ENCODE measurements at regions not wholly inside any gene's neighbourhood (a gene's known extent, or its start where the extent isn't known, plus 50 kb on each side); places are given as distances from the start of the nearest gene placed in this dataset.

- Histone ChIP-seq H3K4ac (ENCODE audit: low read length) (no peak overlapping the region), H4K91ac (ENCODE audit: low read depth, low read length, poor library complexity) (no peak overlapping the region), H3K27me3 (ENCODE audit: control insufficient read depth in 3 of 3, insufficient read depth in 3 of 3, low read depth in 1 of 3, low read length in 3 of 3) (no peaks in the 10 kb centered on the region), H3K23ac (ENCODE audit: low read depth, low read length, poor library complexity) (peak overlapping the region; percentile 25), H3K18ac (ENCODE audit: low read length) (no peak overlapping the region), H4K8ac (ENCODE audit: low read depth, low read length) (no peak overlapping the region), H2BK12ac (ENCODE audit: low read length) (no peak overlapping the region), H2BK120ac (ENCODE audit: low read depth, low read length) (no peak overlapping the region), H3K27ac (replicated peaks; ENCODE audit: low read length) (no peak overlapping the region), H3K4me3 (ENCODE audit: low read length in 2 of 2) (no peak overlapping the region), H2BK15ac (ENCODE audit: low read length) (no peak overlapping the region), H3K4me2 (ENCODE audit: insufficient read depth, low read length, poor library complexity, severe bottlenecking) (no peak overlapping the region), H2AK5ac (ENCODE audit: low read depth, low read length) (no peak overlapping the region), H3K36me3 (replicated peaks in 1 of 2; ENCODE audit: control insufficient read depth in 2 of 2, insufficient read depth in 2 of 2, low read length in 2 of 2) (no peaks in the 10 kb centered on the region), H2BK5ac (ENCODE audit: low read length) (no peak overlapping the region), H3K79me1 (ENCODE audit: low read depth, low read length) (no peaks in the 10 kb centered on the region), H3K14ac (ENCODE audit: low read length) (no peak overlapping the region), H3K4me1 (ENCODE audit: control insufficient read depth in 2 of 2, insufficient read depth in 1 of 2, low read depth in 1 of 2, low read length in 2 of 2) (peaks cover 0 to 2% of the 10 kb centered on the region in 2 donors), H3K9me3 (replicated peaks in 1 of 2; ENCODE audit: control insufficient read depth in 2 of 2, insufficient read depth in 1 of 2, low read depth in 1 of 2, low read length in 2 of 2) (peaks cover 0 to 3% of the 10 kb centered on the region in 2 donors), H3K9ac (ENCODE audit: low read depth, low read length, poor library complexity) (no peak overlapping the region), H2AFZ (ENCODE audit: low read length) (no peak overlapping the region)
- DNase-seq (ENCODE audit: low spot score): no peak
- no CpG with 5 or more reads among the region's 2 CpGs for WGBS, 2 donors (ENCODE audit: extremely low coverage in 2 of 2, insufficient read length in 2 of 2, insufficient replicate concordance in 1 of 2)
Measured at GRCh38 chr11:112637076-112637475, 324.1 kb upstream of the NCAM1 start.

DNA sequence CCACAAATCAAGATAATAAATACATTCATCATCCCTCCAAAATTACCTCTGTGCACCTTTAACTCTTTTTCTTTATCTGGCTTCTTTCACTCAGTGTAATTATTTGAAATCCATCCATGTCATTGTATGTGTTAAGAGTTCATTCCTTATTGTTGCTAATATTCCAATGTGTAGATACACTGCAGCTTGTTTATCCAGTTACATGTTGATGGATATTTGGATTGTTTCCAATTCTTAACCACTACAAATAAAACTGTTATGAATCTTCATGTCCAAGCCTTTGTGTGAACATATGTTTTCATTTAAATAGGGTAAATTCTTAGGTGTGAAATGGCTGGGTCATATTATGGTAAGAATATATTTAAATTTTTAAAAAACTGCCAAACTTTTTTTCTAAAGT, 323.3 kb upstream of the NCAM1 start:
- Histone ChIP-seq H2AFZ (ENCODE audit: low read length) (no peak overlapping the region), H3K14ac (ENCODE audit: low read length) (no peak overlapping the region), H2AK5ac (ENCODE audit: low read depth, low read length) (no peak overlapping the region), H3K27me3 (ENCODE audit: control insufficient read depth in 3 of 3, insufficient read depth in 3 of 3, low read depth in 1 of 3, low read length in 3 of 3) (no peaks in the 10 kb centered on the region), H3K18ac (ENCODE audit: low read length) (no peak overlapping the region), H3K4ac (ENCODE audit: low read length) (no peak overlapping the region), H3K36me3 (replicated peaks in 1 of 2; ENCODE audit: control insufficient read depth in 2 of 2, insufficient read depth in 2 of 2, low read length in 2 of 2) (no peaks in the 10 kb centered on the region), H3K9me3 (replicated peaks in 1 of 2; ENCODE audit: control insufficient read depth in 2 of 2, insufficient read depth in 1 of 2, low read depth in 1 of 2, low read length in 2 of 2) (peaks cover 0 to 3% of the 10 kb centered on the region in 2 donors), H2BK15ac (ENCODE audit: low read length) (no peak overlapping the region), H3K79me1 (ENCODE audit: low read depth, low read length) (no peaks in the 10 kb centered on the region), H2BK5ac (ENCODE audit: low read length) (no peak overlapping the region), H3K4me3 (ENCODE audit: low read length in 2 of 2) (no peak overlapping the region), H3K4me1 (ENCODE audit: control insufficient read depth in 2 of 2, insufficient read depth in 1 of 2, low read depth in 1 of 2, low read length in 2 of 2) (peaks cover 0 to 2% of the 10 kb centered on the region in 2 donors), H4K8ac (ENCODE audit: low read depth, low read length) (no peak overlapping the region), H3K27ac (replicated peaks; ENCODE audit: low read length) (no peak overlapping the region), H3K23ac (ENCODE audit: low read depth, low read length, poor library complexity) (no peak overlapping the region), H3K4me2 (ENCODE audit: insufficient read depth, low read length, poor library complexity, severe bottlenecking) (no peak overlapping the region), H3K9ac (ENCODE audit: low read depth, low read length, poor library complexity) (no peak overlapping the region), H4K91ac (ENCODE audit: low read depth, low read length, poor library complexity) (no peak overlapping the region), H2BK120ac (ENCODE audit: low read depth, low read length) (no peak overlapping the region), H2BK12ac (ENCODE audit: low read length) (no peak overlapping the region)
- DNase-seq (ENCODE audit: low spot score): no peak

DNA sequence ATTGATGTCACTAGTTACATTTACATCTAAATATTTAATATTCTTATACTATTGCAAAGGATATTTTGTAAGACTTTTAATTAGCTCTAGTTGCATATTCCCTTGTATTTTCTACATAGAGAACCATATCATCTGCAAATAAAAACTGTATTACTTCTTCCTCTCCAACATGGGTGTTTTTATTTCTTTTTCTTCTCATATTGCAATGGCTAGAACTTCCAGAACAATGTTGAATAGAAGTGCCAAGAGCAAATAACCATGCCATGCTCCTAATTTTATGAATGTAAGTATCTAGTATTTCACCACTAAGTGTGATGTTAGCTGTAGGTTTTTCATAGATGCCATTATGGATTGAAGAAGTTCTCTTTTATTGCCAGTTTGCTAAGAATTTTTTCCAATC, 321.8 kb upstream of the NCAM1 start:
- Histone ChIP-seq H3K27me3 (ENCODE audit: control insufficient read depth in 3 of 3, insufficient read depth in 3 of 3, low read depth in 1 of 3, low read length in 3 of 3) (no peaks in the 10 kb centered on the region), H2BK120ac (ENCODE audit: low read depth, low read length) (no peak overlapping the region), H3K79me1 (ENCODE audit: low read depth, low read length) (no peaks in the 10 kb centered on the region), H3K4me1 (ENCODE audit: control insufficient read depth in 2 of 2, insufficient read depth in 1 of 2, low read depth in 1 of 2, low read length in 2 of 2) (peaks cover 0 to 2% of the 10 kb centered on the region in 2 donors), H3K4me2 (ENCODE audit: insufficient read depth, low read length, poor library complexity, severe bottlenecking) (no peak overlapping the region), H2AK5ac (ENCODE audit: low read depth, low read length) (no peak overlapping the region), H3K4ac (ENCODE audit: low read length) (no peak overlapping the region), H3K9me3 (replicated peaks in 1 of 2; ENCODE audit: control insufficient read depth in 2 of 2, insufficient read depth in 1 of 2, low read depth in 1 of 2, low read length in 2 of 2) (peaks cover 0 to 4% of the 10 kb centered on the region in 2 donors), H4K8ac (ENCODE audit: low read depth, low read length) (no peak overlapping the region), H2BK5ac (ENCODE audit: low read length) (no peak overlapping the region), H3K9ac (ENCODE audit: low read depth, low read length, poor library complexity) (no peak overlapping the region), H2BK12ac (ENCODE audit: low read length) (no peak overlapping the region), H3K36me3 (replicated peaks in 1 of 2; ENCODE audit: control insufficient read depth in 2 of 2, insufficient read depth in 2 of 2, low read length in 2 of 2) (no peaks in the 10 kb centered on the region), H3K18ac (ENCODE audit: low read length) (no peak overlapping the region), H2BK15ac (ENCODE audit: low read length) (no peak overlapping the region), H3K27ac (replicated peaks; ENCODE audit: low read length) (no peak overlapping the region), H2AFZ (ENCODE audit: low read length) (no peak overlapping the region), H3K23ac (ENCODE audit: low read depth, low read length, poor library complexity) (no peak overlapping the region), H4K91ac (ENCODE audit: low read depth, low read length, poor library complexity) (no peak overlapping the region), H3K4me3 (ENCODE audit: low read length in 2 of 2) (no peak overlapping the region), H3K14ac (ENCODE audit: low read length) (no peak overlapping the region)
- no peak for DNase-seq (ENCODE audit: low spot score)

DNA sequence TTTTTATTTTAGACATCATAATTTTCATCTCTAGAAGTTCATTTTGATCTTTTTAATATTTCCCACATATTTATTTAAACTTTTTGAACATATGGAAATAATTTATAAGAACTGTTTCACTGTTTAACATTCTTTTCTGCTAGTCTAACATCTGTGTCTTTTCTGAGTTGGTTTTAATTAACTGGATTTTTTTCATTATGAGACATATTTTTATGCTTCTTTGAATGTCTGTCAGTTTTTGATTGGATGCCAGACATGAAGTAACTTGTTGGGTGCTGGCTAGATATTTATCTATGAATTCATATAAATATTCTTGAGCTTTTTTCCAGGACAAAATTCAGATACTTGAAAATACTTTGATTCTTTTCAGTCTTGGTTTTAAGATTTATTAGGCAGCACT, 317.8 kb upstream of the NCAM1 start:
- H4K91ac ChIP-seq (ENCODE audit: low read depth, low read length, poor library complexity): no peak overlapping the region
- no peak overlapping the region for H3K4me2 ChIP-seq (ENCODE audit: insufficient read depth, low read length, poor library complexity, severe bottlenecking)
- no peak overlapping the region for H3K27ac ChIP-seq (replicated peaks; ENCODE audit: low read length)
- H3K9me3 ChIP-seq (replicated peaks in 1 of 2; ENCODE audit: control insufficient read depth in 2 of 2, insufficient read depth in 1 of 2, low read depth in 1 of 2, low read length in 2 of 2): peaks cover 0 to 1% of the 10 kb centered on the region in 2 donors
- H2BK120ac ChIP-seq (ENCODE audit: low read depth, low read length): no peak overlapping the region
- no peak overlapping the region for H2AFZ ChIP-seq (ENCODE audit: low read length)
- H3K23ac ChIP-seq (ENCODE audit: low read depth, low read length, poor library complexity): no peak overlapping the region
- no peak for DNase-seq (ENCODE audit: low spot score)
- no peaks in the 10 kb centered on the region for H3K79me1 ChIP-seq (ENCODE audit: low read depth, low read length)
- no peak overlapping the region for H4K8ac ChIP-seq (ENCODE audit: low read depth, low read length)
- no peaks in the 10 kb centered on the region for H3K27me3 ChIP-seq (ENCODE audit: control insufficient read depth in 3 of 3, insufficient read depth in 3 of 3, low read depth in 1 of 3, low read length in 3 of 3)
- no peak overlapping the region for H3K4ac ChIP-seq (ENCODE audit: low read length)
- no peak overlapping the region for H2BK12ac ChIP-seq (ENCODE audit: low read length)
- no peaks in the 10 kb centered on the region for H3K4me1 ChIP-seq (ENCODE audit: control insufficient read depth in 2 of 2, insufficient read depth in 1 of 2, low read depth in 1 of 2, low read length in 2 of 2)
- H3K14ac ChIP-seq (ENCODE audit: low read length): no peak overlapping the region
- H3K9ac ChIP-seq (ENCODE audit: low read depth, low read length, poor library complexity): no peak overlapping the region
- H2BK15ac ChIP-seq (ENCODE audit: low read length): no peak overlapping the region
- H2AK5ac ChIP-seq (ENCODE audit: low read depth, low read length): no peak overlapping the region
- no peak overlapping the region for H3K4me3 ChIP-seq (ENCODE audit: low read length in 2 of 2)
- H3K36me3 ChIP-seq (replicated peaks in 1 of 2; ENCODE audit: control insufficient read depth in 2 of 2, insufficient read depth in 2 of 2, low read length in 2 of 2): no peaks in the 10 kb centered on the region
- H3K18ac ChIP-seq (ENCODE audit: low read length): no peak overlapping the region
- no peak overlapping the region for H2BK5ac ChIP-seq (ENCODE audit: low read length)

Measured in neuronal stem cell (in vitro differentiated cells).